Spleen (tissue), 7 donors: ENCODE measurements at regions not wholly inside any gene's neighbourhood (a gene's known extent, or its start where the extent isn't known, plus 50 kb on each side); places are given as distances from the start of the nearest gene placed in this dataset.

Source experiments
- CTCF ChIP-seq, 11 experiments: fragments of 200-600 bp in 7 of 11; fragments of 450-650 bp in 4 of 11; sonication (generic) in 4 of 11; IDR thresholded peaks in 8 of 11; conservative IDR thresholded peaks in 3 of 11; 1 replicate in 7 of 11; 2 replicates in 4 of 11; pipeline versions ENCODE4 v1.4.0 to v1.8.0; 2016 to 2021; ENCODE audit warnings: antibody characterized with exemption in 11 of 11, inconsistent platforms in 4 of 11, mild to moderate bottlenecking in 1 of 11
- POLR2A ChIP-seq, 3 donors: fragments of 450-650 bp; IDR thresholded peaks; one replicate each; pipeline ENCODE4 v1.5.1; 2017; ENCODE audit warnings: antibody characterized with exemption in 3 of 3, mild to moderate bottlenecking in 1 of 3
- donor health status: DM: no; HTN: no; CAD: no; lungs with moderate emphysema.
- donor health status: DM: no; HTN: no; CAD: no.
- donor health status: DM: no; HTN: no; CAD: no.

GRCh38 chr21:27596196-27596595 is 629.3 kb upstream of the ADAMTS5 start:
- TF ChIP-seq POLR2A (IDR thresholded peaks at IDR 0.05), result no peak
- TF ChIP-seq CTCF (IDR thresholded peaks at IDR 0.05 in 8 of 11, conservative IDR thresholded peaks at IDR 0.05 in 3 of 11), result no peak
